Astrocyte of the cerebellum (primary cell): ENCODE measurements at regions not wholly inside any gene's neighbourhood (a gene's known extent, or its start where the extent isn't known, plus 50 kb on each side); places are given as distances from the start of the nearest gene placed in this dataset.

ENCODE experiments used
- DNase-seq: peaks from one replicate; pipeline ENCODE4 v3.0.0-alpha.2; 2011; ENCODE audit warnings: low read depth
- H3K4me3 ChIP-seq: 2 replicates; pipeline ENCODE4 v1.5.1; 2011; ENCODE audit warnings: mild to moderate bottlenecking, low read depth, low read length, moderate library complexity
- in situ Hi-C: cut with HindIII; loops from 2 replicates; pipeline ENCODE4 v1.10.0; 2017; ENCODE audit warnings: low sequenced_read_pairs
- TF ChIP-seq, protein P1 (sequence below): IDR thresholded peaks from 2 replicates; pipeline ENCODE4 v1.5.1; 2012; ENCODE audit warnings: low read length, low read depth, moderate library complexity, mild to moderate bottlenecking; ENCODE audit errors: missing control alignments

DNA sequence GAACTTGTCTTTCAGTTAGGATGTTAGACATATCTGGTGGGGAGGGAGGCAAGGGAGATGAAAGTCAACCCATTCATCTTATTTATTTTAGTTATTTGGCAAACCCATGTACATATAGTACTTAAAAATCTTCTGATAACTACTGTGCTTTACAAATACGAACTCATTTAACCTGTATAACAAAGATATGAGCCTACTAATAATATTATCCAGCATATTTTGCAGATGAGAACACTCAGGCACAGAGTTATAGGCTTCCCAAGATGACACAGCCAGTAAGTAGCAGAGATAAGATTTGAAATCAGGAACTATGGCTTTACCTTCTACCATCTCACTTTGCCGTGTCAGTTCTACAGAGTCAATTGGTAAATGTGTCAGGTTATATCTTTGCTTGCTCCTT, 262.6 kb upstream of the DOK6 start:
- no peak for DNase-seq
- in situ Hi-C loops, result no loop called here
- TF ChIP-seq, protein P1, sequence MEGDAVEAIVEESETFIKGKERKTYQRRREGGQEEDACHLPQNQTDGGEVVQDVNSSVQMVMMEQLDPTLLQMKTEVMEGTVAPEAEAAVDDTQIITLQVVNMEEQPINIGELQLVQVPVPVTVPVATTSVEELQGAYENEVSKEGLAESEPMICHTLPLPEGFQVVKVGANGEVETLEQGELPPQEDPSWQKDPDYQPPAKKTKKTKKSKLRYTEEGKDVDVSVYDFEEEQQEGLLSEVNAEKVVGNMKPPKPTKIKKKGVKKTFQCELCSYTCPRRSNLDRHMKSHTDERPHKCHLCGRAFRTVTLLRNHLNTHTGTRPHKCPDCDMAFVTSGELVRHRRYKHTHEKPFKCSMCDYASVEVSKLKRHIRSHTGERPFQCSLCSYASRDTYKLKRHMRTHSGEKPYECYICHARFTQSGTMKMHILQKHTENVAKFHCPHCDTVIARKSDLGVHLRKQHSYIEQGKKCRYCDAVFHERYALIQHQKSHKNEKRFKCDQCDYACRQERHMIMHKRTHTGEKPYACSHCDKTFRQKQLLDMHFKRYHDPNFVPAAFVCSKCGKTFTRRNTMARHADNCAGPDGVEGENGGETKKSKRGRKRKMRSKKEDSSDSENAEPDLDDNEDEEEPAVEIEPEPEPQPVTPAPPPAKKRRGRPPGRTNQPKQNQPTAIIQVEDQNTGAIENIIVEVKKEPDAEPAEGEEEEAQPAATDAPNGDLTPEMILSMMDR, result no peak
- H3K4me3 ChIP-seq, result no peak overlapping the region

GRCh38 chr18:69143084-69143483, 257.6 kb upstream of the DOK6 start:
- no peak for DNase-seq
- TF ChIP-seq, protein P1, result no peak
- H3K4me3 ChIP-seq, result no peak overlapping the region
- in situ Hi-C loops, result no loop called here

DNA sequence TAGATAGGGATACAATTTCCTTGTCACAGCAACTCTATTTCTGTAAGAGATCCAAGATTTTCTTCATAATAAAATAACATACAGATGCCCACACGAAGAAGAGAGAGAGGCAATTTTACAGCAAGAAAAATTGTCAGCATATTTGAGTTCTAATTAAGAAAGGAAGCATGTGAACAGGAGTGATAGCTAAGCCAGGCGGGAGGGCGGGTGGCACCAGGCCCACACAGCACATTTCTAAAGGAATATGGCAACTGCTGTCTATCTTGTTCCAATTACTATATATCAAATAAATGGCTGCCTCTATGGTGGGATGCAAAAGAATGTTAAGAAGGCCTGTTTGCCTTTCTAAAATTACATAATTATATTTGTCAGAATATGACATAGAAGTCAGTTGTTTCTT, 248.3 kb upstream of the DOK6 start:
- no peak overlapping the region for H3K4me3 ChIP-seq
- TF ChIP-seq, protein P1, result no peak
- no peak for DNase-seq
- in situ Hi-C loops, result no loop called here

GRCh38 chr18:69157906-69158305, 242.8 kb upstream of the DOK6 start:
- H3K4me3 ChIP-seq, result no peak overlapping the region
- DNase-seq, result no peak
- TF ChIP-seq, protein P1, result no peak
- in situ Hi-C loops, result no loop called here

- TF ChIP-seq, protein P1, result no peak
- in situ Hi-C loops, result no loop called here
- no peak overlapping the region for H3K4me3 ChIP-seq
- no peak for DNase-seq
These were observed 241.7 kb upstream of the DOK6 start for GRCh38 chr18:69158944-69159343.

DNA sequence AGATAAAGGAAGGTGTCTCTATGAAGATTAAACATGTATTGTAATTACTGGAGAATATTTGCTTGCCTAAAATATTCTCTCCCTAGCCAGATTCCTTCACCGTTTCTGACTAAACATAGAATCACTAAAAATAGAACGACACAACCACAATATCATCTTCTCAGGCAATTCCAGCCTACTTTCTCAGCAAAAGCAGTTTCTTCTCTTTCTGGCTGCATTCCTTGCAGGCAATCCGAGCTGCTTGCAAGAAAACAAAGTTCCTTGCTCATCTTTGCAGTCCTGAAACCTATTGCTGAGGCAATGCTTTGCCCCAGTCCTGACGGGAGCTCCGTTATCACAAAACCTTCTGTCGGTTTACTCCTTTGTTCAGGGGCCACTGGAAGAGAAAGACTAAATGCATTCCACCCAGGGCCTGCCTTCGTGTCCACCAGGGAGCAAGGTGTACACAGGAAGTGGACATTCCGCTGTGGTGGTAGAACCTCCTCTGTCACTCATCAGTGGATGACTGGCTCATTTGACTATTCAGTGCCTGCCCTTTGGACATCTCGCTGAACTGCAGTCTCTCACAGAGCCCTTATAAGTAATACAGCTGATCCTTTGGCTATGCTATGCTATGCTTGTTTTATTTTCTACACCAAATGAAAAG, 239.2 kb upstream of the DOK6 start:
- TF ChIP-seq, protein P1, result no peak
- in situ Hi-C loops, result no loop called here
- no peak for DNase-seq
- H3K4me3 ChIP-seq, result no peak overlapping the region
